ENCODE measurements at regions not wholly inside any gene's neighbourhood (a gene's known extent, or its start where the extent isn't known, plus 50 kb on each side); places are given as distances from the start of the nearest gene placed in this dataset.

GRCh38 chr9:30746589-30746988 is 1637.9 kb upstream of the ACO1 start:
- TF ChIP-seq CTCF (IDR thresholded peaks at IDR 0.05) (no peak), POLR2A (IDR thresholded peaks at IDR 0.05) (no peak)

Data from lower leg skin (tissue), 3 donors.